ENCODE measurements at regions not wholly inside any gene's neighbourhood (a gene's known extent, or its start where the extent isn't known, plus 50 kb on each side); places are given as distances from the start of the nearest gene placed in this dataset.
A peak's percentile ranks its signal among the peaks of the same experiment; 100 is the strongest.
"Not testable (repeated sequence)": the region's sequence is repeated elsewhere in the genome, so short reads cannot be mapped to it uniquely, and the experiment has no call there.

DNA sequence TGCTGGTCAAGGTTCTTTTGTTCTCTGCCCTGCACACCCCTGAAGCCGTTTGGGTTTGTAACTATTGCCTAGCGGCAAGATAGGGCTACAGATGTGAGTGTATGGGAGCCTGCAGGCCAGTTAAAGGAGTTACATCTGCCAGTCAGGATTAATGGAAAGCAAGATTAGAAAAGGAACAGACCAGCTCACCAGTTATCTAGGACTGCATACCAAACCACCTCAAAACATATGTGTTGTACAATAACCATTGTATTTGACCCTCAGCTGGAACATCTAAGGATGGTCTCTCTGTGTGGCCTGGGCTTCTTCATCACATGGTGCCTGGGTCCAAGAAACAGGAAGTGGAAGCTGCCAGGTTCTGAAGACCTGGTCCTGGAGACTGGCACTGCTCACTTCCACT, 52.5 kb upstream of the FBXO28 start:
- no peak for DNase-seq (ENCODE audit: low spot score)

DNA sequence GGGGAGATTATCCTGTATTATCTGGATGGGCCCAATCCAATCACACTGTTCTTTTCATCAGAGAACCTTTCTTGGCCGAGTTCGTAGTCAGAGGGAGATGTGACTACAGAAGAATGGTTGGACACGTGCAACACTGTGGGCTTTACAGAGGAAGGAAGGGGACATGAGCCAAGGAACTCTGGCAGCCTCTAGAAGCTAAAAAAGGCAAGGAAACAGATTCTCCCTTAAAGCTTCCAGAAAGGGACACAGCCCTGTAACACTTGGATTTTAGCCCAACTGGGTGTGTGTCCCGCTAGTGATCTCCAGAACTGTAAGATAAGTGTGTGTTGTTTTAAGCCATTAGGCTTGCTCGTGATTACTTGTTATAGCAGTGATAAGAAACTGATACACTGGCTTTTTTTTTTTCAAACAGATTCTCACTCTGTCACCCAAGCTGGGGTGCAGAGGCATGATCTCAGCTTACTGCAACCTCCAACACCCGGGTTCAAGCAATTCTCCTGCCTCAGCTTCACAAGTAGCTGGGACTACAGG, 53.9 kb upstream of the FBXO28 start:
- DNase-seq (ENCODE audit: low spot score) = no peak

DNA sequence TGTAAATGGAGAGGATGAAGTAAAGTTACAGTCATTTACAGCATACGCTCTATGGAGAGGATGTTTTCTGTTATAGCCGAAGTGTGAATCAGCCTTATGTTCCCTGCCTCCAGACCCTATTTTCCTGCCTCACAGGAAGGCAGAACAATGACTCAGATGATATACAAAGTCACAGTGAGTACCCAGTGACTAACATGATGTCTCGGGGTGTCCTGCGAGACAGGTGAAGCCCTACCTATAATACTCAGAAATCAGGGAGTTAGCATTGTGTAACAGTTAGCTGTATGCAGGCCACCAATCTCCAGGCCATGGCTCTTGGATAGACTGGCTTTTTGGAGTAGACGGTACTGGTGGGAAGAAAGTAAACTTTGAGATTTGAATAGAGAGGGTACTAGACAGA, 55.6 kb upstream of the FBXO28 start:
- peak; percentile 74 for DNase-seq (ENCODE audit: low spot score)

DNA sequence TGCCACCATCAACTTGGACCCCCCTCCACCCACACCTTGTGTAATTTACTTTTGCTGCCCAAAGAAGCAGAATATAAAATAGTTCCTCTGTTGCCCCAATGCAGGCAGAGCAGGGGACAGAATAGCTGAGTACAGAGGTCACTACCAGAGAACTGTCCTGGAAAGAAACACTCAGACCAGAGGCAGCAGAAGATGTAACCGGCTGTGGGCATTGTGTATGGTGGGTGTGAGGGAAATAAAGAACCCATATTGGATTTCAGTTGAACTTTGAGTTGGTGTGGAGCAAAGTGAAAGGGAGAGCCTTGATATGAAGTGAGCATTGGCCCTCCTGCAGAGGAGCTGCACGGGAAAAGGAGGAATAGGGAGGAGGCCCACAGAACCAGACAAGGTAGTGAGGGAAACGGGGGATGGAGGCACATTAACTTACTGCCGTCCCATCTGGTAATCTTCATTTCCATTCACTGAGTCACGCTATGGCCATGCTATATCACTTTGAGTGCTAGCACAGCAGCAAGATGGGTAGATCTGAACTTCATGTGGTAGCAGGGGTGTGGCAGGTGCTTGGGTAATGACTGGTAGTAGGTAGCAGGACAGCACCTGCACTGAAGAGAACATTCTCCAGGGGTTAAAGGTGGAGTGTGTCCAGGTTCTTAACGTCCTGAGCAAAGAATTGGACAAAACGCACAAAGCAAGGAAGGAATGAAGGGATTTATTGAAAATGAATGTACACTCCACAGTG, 56.3 kb upstream of the FBXO28 start:
- DNase-seq (ENCODE audit: low spot score) = no peak

DNA sequence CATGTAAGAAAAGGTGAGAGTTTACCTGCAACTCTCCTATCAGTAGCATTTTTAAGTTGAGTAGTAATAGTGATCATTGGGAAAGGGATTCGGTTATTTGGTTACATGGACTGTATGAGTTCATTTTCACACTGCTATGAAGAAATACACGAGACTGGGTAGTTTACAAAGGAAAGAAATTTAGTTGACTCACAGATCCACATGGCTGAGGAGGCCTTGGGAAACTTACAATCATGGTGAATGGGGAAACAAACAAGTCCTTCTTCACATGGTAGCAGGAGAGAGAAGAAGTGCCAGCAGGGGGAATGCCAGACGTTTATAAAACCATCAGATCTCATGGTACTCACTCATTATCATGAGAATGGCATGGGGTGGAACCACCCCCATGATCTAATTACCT, 59.3 kb upstream of the FBXO28 start:
- DNase-seq (ENCODE audit: low spot score) = no peak

DNA sequence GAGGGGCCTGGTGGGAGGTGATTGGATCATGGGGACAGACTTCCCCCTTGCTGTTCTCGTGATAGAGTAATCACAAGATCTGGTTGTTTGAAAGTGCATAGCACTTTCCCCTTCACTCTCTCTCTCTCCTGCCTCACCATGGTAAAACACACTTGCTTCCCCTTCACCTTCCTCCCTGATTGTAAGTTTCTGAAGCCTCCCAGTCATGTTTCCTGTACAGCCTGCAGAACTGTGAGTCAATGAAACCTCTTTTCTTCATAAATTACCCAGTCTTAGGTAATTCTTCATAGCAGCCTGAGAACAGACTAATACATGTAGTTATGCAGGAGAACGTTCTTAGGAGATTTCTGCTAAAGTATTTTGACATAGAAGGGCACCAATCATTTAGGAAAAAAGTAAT, 59.9 kb upstream of the FBXO28 start:
- DNase-seq (ENCODE audit: low spot score) = no peak

DNA sequence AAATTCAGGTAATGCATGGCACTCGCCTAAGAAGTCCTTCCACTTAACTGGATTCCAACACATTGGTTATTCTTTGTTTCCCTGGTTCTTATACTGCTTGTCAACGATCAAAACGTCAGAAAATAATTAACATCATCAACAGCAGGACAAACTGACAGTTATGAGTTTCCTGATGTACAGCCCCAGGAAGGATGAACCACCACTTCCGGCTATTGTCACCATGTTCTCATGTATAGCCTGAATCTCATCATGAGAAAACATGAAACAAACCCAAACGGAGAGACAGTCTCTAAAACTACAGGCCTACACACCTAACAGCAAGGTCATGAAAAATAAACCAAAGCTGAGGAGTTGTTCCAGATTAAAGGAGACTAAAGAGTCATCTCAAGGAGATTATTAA, 60.5 kb upstream of the FBXO28 start:
- DNase-seq (ENCODE audit: low spot score) = no peak

DNA sequence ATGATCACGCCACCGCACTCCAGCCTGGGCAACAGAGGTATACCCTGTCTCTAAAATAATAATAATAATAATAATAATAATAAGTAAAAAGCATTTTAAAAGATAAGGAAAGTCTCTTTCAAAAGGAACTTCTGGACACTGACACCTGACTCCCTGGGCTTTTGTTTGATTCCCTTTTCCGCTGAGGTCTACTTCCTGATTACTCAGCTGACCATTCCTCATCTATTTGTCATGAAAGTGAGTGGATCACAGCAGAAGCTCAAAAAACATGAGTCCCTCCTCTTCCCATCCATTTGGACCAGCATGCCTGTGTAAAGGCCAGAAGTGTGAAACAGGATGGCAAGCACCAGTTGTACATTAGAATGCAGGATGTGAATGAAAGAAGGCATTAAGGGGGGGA, 61.1 kb upstream of the FBXO28 start:
- DNase-seq (ENCODE audit: low spot score) = peak; percentile 77

DNA sequence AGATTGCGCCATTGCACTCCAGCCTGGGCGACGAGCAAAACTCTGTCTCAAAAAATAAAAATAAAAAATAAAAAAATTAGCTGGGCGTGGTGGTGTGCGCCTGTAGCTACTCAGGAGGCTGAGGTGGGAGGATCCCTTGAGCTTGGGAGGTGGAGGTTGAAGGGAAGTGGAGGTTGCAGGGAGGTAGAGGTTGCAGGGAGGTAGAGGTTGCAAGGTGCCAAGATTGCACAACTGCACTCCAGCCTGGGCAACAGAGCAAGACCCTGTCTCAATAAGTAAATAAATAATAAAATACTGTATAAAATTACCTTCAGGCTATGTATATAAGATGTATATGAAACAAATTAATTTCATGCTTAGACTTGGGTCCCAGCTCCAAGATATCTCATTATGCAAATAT, 62.1 kb upstream of the FBXO28 start:
- not testable (repeated sequence) for DNase-seq (ENCODE audit: low spot score)

DNA sequence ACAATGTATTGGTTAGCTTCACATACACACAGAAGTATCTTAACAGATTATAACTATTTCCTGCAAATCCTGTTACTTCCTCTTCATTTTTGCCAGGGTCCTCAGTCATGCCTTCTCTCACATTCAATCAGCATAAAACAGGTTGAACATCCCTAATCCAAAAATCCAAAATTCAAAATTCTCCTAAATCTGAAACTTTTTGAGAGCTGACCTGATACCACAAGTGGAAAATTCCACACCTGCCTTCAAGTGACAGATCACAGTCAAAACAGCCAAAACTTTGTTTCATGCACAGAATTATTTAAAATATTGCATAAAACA, 62.9 kb upstream of the FBXO28 start:
- no peak for DNase-seq (ENCODE audit: low spot score)

DNA sequence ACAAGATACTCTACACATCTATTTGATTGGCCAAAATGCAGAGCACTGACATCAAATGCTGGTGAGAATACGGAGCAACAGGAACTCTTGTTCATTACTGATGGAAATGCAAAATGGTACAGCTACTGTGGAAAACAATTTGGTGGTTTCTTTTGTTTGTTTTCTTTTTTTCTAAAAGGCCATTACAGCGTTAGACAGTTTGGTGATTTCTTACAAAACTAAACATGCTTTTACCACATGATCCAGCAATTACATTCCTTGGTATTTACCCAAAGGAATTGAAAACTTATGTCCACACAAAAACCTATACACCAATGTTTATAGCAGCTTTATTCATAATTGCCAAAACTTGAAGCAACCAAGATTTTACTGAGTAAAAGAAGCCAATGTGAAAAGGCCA, 66.4 kb upstream of the FBXO28 start:
- no peak for DNase-seq (ENCODE audit: low spot score)

DNA sequence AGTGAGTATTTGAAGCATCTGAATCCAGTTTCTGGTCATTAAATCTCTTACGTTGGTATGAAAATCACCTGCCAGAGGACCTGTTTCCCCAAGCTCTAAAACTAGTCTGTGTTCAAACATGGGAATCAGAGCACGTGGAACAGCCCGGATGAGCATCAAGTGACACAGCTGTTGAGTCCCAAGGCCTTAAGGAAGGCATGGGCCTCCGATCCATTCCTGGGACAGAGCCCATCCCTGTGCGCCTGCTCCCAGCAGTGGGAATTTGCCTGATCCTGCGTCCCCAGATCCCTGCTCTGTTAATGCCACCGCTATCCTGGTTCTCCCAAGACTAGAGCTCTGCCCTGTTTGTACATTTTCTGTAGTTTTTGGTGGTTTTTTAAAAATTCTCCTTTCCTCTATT, 68.4 kb upstream of the FBXO28 start:
- DNase-seq (ENCODE audit: low spot score) = no peak

DNA sequence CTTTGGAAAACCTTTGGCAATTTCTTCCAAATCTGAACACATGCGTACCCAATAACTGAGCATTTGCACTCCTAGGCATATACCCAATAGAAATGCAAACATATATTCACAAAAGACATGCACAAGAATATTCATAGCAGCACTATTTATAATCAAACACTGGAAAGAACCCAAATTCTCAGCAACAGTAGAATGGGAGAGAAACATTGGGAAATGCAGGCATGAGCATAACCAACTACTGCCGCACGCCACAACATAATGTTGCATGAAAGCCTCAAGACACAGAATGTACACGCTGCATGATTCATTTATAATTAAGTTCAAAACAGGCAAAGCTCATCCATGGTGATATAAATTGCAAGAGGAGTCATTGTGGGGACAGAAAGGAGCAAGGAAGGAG, 69.5 kb upstream of the FBXO28 start:
- no peak for DNase-seq (ENCODE audit: low spot score)

DNA sequence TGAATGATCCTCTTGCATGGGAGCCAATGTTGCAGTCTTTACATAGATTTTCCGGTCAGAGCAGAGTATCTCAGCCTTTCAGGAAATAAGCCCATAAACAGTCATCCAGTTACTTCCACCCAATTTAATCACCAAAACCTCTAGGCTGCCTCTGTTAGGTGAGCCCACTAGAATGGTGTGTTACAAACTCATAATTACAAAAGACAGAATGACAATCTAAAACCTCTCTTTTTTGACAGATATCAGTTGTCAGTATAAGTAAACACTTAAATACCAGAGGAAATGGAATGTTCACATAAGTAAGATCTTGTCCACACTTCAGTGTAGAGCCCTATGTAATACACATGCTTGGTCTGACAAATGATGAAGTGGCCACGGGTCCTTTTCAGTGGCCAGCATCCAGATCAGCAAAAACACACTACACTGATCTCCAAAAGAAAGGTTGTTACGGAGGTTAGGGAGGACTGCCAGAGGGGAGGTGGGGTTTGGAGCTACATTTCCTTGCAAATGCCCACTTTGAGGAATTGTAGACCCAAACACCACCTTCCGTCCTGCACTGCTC, 71.3 kb upstream of the FBXO28 start:
- DNase-seq (ENCODE audit: low spot score) = no peak

DNA sequence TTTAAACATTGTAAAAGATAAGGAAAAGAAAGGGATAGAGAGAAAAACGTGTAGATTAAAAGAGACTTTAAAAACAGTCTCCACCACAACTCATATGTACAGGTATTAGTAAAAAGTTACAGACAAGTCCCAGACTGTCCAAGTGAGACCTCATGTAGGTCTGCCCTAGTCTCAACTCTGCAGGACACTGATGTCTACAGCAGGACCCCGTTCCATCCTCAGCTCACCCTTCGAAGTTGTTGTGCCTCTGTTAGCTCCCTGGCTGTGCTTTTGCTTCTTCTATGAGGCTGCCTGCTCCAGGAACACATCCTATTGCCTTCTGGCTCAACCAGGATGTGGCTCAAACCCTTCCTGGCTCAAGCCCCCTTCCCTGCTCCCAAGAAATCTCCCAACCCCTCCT, 72.9 kb upstream of the FBXO28 start:
- DNase-seq (ENCODE audit: low spot score) = no peak

DNA sequence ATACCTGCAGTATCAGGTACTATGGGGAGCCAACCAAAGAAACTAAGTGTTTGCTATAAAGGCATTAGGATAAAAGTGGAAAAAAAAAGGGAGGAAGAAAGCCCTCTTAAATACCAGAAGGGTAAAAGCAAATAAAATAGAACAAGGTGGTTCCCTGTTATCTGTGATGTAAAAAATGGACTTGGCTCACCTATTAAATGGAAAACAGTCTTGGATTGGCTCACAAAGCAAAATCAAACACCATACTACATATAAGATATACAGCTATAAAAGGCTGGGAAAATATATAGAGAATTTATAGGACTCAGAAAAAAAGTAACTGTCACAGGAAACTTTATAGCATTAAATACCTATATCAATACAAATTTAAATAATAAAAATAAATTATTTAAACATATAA, 73.5 kb upstream of the FBXO28 start:
- DNase-seq (ENCODE audit: low spot score) = not testable (repeated sequence)

DNA sequence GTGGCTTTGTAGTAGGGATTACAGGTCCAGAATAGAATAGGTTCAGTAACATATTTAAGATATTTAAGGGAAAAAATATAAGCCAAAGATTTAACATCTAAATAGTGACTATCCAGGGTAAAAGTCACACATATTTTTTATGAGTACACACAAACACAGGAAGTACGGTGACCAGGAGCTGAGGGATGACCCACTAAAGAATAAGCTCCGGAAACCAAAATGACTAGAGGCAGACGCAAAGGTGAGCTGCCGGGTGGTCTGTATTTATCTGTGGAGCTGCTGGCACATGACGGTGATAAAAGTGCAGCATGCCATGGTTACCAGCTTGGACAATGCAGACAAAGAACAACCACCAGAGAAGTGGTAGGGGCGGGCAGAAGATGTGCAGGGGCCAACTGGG, 73.9 kb upstream of the FBXO28 start:
- not testable (repeated sequence) for DNase-seq (ENCODE audit: low spot score)

DNA sequence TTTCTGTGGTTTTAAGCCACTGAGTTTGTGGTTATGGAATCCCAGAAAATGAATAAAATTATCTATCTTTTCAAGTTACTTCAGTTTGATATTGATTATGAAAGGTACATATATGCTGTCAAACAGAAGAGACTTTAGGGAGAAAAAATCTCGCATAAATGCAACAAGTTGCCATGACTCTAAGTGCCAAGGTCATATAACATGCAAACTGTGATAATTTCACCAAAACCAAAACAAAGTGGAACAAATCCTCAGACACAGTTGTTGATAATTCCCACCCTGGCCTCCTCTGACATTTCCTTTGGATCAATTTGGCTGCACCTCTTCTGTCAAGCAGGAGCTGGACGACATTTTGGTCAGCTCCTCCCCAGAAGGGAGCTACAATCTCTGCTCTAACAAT, 75.1 kb upstream of the FBXO28 start:
- DNase-seq (ENCODE audit: low spot score) = not testable (repeated sequence)

DNA sequence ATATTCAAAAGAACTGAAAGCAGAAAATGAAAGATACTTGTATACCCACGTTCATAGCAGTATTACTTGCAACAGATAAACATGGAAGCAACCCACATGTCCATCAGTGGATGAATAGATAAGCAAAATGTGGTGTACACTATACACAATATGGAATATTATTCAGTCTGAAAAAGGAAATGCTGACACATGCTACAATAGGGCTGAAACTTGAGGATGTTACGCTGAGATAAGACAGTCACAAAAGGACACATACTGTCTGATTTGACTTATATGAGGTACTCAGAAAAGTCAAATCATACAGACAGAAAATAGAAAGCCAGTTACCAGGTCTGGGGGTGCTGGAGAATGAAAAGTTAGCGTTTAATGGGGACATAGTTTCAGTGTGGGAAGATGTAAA, 76.5 kb upstream of the FBXO28 start:
- DNase-seq (ENCODE audit: low spot score) = not testable (repeated sequence)

DNA sequence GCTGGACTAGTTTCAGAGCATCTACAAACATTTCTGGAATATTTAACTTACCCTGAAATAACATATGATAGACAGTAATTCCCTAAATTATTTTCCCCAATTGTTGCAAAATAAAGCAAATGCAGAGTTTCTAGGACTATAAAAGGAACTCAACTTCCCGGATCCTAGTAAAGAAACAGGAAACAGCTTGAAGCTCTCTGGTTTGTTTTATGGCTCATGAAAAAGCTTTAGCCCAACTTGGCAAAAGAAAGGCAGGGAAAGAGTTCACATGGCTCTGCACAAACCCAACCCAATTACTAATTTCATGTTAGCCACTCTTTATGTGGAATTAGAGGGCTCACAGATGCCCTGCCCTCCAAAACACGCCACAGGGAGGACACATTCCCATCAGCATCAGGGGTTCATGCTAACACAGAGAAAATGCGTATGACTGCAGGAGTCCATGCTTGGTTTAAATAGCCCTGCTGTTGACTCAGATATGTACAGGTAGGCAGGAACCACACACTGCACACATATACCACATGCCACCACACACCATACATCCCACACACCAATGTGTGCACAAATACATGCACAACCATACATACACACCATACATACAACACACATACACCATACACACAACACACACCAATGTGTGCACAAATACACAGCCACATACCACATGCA, 81.2 kb upstream of the FBXO28 start:
- not testable (repeated sequence) for DNase-seq (ENCODE audit: low spot score)

DNA sequence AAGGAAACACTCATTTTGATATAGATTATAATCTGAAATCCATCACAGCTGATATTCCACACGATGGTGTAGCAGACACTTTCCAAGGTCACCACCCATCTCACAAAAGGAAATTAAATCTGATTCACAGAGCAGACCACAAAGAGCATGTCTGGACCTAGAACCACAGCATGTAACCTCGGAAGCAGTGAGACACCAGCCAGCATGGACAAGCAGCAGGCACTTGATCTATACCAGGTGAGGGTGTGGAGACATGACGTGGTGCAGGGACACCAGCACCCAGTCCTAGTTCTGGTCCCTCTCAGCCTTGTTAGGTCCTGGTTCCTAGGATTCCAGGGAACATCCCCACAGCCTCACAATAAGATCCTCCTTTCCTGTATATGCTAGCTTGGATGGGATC, 81.9 kb upstream of the FBXO28 start:
- DNase-seq (ENCODE audit: low spot score) = not testable (repeated sequence)

DNA sequence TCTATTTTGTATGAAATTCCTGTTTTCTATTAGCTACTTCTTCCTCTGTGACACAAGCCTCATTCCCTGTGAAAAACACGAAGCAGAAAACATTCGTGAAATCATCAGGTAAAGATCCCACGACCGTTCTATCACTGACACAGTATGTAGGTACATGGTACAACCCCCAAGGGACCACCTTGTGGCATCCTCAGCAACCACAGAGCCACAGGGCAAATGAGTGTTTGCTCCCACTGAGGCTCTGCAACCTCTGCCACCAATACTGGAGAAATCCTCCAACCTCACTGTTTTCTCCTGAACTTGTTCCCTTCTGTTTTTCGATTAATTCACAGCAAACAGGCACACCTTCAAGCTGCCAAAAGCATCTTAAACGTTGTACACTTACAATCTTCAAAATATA, 83.7 kb upstream of the FBXO28 start:
- DNase-seq (ENCODE audit: low spot score) = not testable (repeated sequence)

DNA sequence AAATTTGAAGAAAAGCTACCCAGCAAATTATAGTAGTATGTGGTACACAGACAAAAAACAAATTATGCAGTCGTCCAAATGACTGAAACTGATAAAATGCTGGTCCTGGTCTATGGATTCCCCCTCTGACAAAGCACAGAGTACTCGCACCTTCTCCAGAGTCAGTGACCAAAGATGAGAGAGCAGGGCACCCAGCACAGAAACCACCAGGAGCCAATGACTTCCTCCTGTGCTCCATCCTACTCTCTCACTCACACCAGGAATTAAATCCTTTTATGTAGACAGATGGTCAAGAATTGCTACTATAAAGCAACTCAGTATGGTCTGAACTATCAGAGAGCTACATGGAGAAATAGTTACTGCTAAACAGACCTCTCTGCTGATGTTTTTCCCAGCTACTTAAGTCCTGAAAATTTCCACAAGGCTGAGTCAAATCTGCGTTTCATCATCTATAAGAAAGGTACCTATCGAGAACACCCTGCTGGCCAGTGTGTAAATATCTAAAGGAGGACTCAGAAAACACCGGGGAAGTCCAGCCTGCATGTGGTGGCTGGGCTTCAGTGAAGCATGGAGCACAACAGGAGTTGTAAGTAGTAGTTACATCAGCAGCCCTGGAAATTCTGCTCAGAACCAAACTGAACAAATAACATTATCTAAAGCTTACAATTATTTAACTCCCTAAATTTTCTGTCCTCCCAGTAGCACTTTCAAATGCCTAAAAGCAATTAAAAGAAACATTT, 84.5 kb upstream of the FBXO28 start:
- not testable (repeated sequence) for DNase-seq (ENCODE audit: low spot score)
